OCI-LY1 (cell line): ENCODE measurements at regions not wholly inside any gene's neighbourhood (a gene's known extent, or its start where the extent isn't known, plus 50 kb on each side); places are given as distances from the start of the nearest gene placed in this dataset.

Experiments
- H2AFZ ChIP-seq: fragments of 200-600 bp; sonication (generic), shearing (Covaris generic); 2 replicates; pipeline ENCODE4 v1.6.0; 2014; ENCODE audit warnings: antibody characterized with exemption, mild to moderate bottlenecking, low read length
- H3F3A ChIP-seq: fragments of 200-600 bp; sonication (generic), shearing (Covaris generic); 2 replicates; pipeline ENCODE4 v1.6.0; 2014; ENCODE audit warnings: mild to moderate bottlenecking, antibody characterized with exemption, low read length, moderate library complexity; ENCODE audit not compliant: insufficient read depth
- H3K27ac ChIP-seq: fragments of 200-600 bp; sonication (generic); 2 replicates; pipeline ENCODE4 v1.5.1; 2014; ENCODE audit warnings: low read length, mixed run types, mild to moderate bottlenecking, low read depth; ENCODE audit not compliant: poor library complexity, severe bottlenecking
- H3K27me3 ChIP-seq: fragments of 200-600 bp; sonication (generic); 2 replicates; pipeline ENCODE4 v1.6.0; 2014; ENCODE audit warnings: antibody characterized with exemption, mild to moderate bottlenecking, low read length, moderate library complexity; ENCODE audit not compliant: insufficient read depth
- H3K36me3 ChIP-seq: fragments of 200-600 bp; sonication (generic); 2 replicates; pipeline ENCODE4 v1.6.1; 2014; ENCODE audit warnings: mild to moderate bottlenecking, antibody characterized with exemption, low read length, moderate library complexity, mixed read lengths; ENCODE audit not compliant: insufficient read depth
- H3K4me1 ChIP-seq: fragments of 200-600 bp; sonication (generic); 2 replicates; pipeline ENCODE4 v1.5.1; 2014; ENCODE audit warnings: mild to moderate bottlenecking, low read length, moderate library complexity; ENCODE audit not compliant: insufficient read depth, severe bottlenecking
- H3K4me2 ChIP-seq: fragments of 200-600 bp; sonication (generic), shearing (Covaris generic); 2 replicates; pipeline ENCODE4 v1.6.1; 2014; ENCODE audit warnings: low read length
- H3K4me3 ChIP-seq: fragments of 200-600 bp; sonication (generic); 2 replicates; pipeline ENCODE4 v1.5.1; 2014; ENCODE audit warnings: low read length, low read depth, mild to moderate bottlenecking, mixed read lengths; ENCODE audit not compliant: poor library complexity, severe bottlenecking
- H3K79me2 ChIP-seq: fragments of 200-600 bp; shearing (Covaris generic); 2 replicates; pipeline ENCODE4 v1.6.1; 2016; ENCODE audit warnings: mixed run types, low read length, mixed read lengths; ENCODE audit not compliant: insufficient read depth
- H3K9ac ChIP-seq: fragments of 200-600 bp; sonication (generic), shearing (Covaris generic); 2 replicates; pipeline ENCODE4 v1.6.1; 2014; ENCODE audit warnings: mild to moderate bottlenecking, low read length, mixed read lengths
- H3K9me2 ChIP-seq: fragments of 200-600 bp; sonication (generic), shearing (Covaris generic); 2 replicates; pipeline ENCODE4 v1.6.1; 2014; ENCODE audit warnings: low read depth, mild to moderate bottlenecking, low read length, mixed read lengths
- H3K9me3 ChIP-seq: fragments of 200-600 bp; shearing (Covaris generic); 2 replicates; pipeline ENCODE4 v1.6.1; 2014; ENCODE audit warnings: low read length, mixed read lengths
- H4K20me1 ChIP-seq: fragments of 200-600 bp; sonication (generic), shearing (Covaris generic); 2 replicates; pipeline ENCODE4 v1.6.0; 2016; ENCODE audit warnings: mild to moderate bottlenecking, low read length; ENCODE audit not compliant: insufficient read depth
- EZH2 ChIP-seq: fragments of 200-600 bp; sonication (generic), shearing (Covaris generic); IDR thresholded peaks from 2 replicates; pipeline ENCODE4 v1.8.0; 2017; ENCODE audit warnings: borderline replicate concordance, mixed run types, mild to moderate bottlenecking, antibody characterized with exemption, low read length, moderate library complexity, mixed read lengths
- TF ChIP-seq, protein P1 (sequence below): fragments of 200-600 bp; sonication (generic), shearing (Covaris generic); IDR thresholded peaks from 2 replicates; pipeline ENCODE4 v1.5.1; 2017; ENCODE audit warnings: mild to moderate bottlenecking, antibody characterized with exemption, low read length, moderate library complexity, mixed read lengths

DNA sequence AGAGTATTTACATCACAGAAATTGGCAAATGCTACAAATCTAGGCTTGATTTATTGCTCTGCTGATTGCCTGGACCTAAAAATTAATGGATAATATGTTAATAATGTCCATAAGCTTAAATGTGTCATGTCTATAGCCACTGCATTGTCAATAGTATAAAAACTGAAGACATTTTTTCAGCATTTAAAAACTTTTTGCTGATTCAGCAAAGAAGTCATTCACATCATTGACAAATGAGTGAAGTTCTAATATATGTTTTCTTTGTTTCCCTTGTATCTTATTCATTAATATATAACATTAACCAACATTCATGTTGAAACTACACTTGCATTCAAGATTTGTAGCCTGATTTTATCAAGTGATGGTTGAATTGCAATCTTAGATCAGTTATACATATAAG, 214.7 kb upstream of the XYLT1 start:
- Histone ChIP-seq H3K4me3 (no peak overlapping the region), H3F3A (no peaks in the 10 kb centered on the region), H3K9me3 (no peaks in the 10 kb centered on the region), H3K9ac (no peak overlapping the region), H3K79me2 (no peaks in the 10 kb centered on the region), H3K36me3 (no peaks in the 10 kb centered on the region), H3K4me2 (no peak overlapping the region), H2AFZ (no peak overlapping the region), H3K4me1 (no peaks in the 10 kb centered on the region), H3K27ac (no peak overlapping the region), H3K27me3 (no peaks in the 10 kb centered on the region; the same call in 1 of the 2 replicates), H4K20me1 (no peaks in the 10 kb centered on the region), H3K9me2 (no peaks in the 10 kb centered on the region)
- TF ChIP-seq, protein P1, sequence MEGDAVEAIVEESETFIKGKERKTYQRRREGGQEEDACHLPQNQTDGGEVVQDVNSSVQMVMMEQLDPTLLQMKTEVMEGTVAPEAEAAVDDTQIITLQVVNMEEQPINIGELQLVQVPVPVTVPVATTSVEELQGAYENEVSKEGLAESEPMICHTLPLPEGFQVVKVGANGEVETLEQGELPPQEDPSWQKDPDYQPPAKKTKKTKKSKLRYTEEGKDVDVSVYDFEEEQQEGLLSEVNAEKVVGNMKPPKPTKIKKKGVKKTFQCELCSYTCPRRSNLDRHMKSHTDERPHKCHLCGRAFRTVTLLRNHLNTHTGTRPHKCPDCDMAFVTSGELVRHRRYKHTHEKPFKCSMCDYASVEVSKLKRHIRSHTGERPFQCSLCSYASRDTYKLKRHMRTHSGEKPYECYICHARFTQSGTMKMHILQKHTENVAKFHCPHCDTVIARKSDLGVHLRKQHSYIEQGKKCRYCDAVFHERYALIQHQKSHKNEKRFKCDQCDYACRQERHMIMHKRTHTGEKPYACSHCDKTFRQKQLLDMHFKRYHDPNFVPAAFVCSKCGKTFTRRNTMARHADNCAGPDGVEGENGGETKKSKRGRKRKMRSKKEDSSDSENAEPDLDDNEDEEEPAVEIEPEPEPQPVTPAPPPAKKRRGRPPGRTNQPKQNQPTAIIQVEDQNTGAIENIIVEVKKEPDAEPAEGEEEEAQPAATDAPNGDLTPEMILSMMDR = no peak
- TF ChIP-seq EZH2 = no peak

DNA sequence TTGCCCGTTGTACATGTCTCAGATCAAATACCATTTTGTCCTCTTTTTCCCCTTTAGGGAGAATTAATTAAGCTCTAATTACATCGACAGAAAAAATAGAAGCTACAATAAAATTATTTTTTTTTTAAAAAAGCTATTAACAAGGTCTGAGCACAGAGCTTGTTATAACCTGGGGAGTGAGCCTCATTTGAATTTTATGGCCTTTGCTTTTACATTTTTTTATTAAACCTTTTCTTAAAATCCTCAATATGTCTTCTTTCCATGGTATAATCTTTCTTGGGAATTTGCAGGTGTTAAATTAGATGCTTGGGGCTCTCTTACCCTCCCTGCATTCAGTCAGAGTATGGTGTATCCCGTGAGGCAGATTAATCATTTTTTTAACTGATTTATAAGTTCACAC, 212.5 kb upstream of the XYLT1 start:
- Histone ChIP-seq H4K20me1 (no peaks in the 10 kb centered on the region), H3K4me1 (no peaks in the 10 kb centered on the region), H3K27me3 (no peaks in the 10 kb centered on the region; the same call in 1 of the 2 replicates), H3K36me3 (no peaks in the 10 kb centered on the region), H3K27ac (no peak overlapping the region), H2AFZ (no peak overlapping the region), H3K4me2 (no peak overlapping the region), H3K9me3 (no peaks in the 10 kb centered on the region), H3K9me2 (no peaks in the 10 kb centered on the region), H3F3A (no peaks in the 10 kb centered on the region), H3K79me2 (no peaks in the 10 kb centered on the region), H3K9ac (no peak overlapping the region), H3K4me3 (no peak overlapping the region)
- TF ChIP-seq, protein P1 = no peak
- TF ChIP-seq EZH2 = no peak

DNA sequence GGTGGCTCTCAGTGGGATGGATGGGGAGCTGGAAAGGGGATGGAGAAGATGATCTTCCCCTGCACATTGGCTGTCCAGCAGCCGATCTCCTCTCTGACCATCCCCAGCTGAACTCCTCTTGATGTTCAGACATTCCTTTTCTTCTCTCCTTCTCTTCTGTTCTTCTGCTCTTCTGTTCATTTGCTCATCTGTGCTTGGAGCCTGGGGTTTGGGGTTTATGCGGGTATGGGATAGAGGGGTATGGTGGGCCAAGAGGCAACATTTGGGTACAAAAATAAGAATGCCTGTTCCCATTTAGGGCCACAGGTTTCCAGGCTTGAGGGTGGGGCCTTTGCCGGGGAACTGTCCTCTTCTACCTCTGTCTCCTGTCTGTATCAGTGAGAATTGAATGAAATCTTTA, 205.4 kb upstream of the XYLT1 start:
- TF ChIP-seq EZH2 = no peak
- TF ChIP-seq, protein P1 = no peak
- Histone ChIP-seq H3F3A (no peaks in the 10 kb centered on the region), H3K4me3 (no peak overlapping the region), H3K4me2 (no peak overlapping the region), H3K4me1 (no peaks in the 10 kb centered on the region), H2AFZ (no peak overlapping the region), H4K20me1 (no peaks in the 10 kb centered on the region), H3K9me2 (no peaks in the 10 kb centered on the region), H3K36me3 (no peaks in the 10 kb centered on the region), H3K9ac (no peak overlapping the region), H3K9me3 (no peaks in the 10 kb centered on the region), H3K27me3 (no peaks in the 10 kb centered on the region), H3K27ac (no peak overlapping the region), H3K79me2 (no peaks in the 10 kb centered on the region)
